Stomach (tissue), 8 donors: ENCODE measurements at regions not wholly inside any gene's neighbourhood (a gene's known extent, or its start where the extent isn't known, plus 50 kb on each side); places are given as distances from the start of the nearest gene placed in this dataset.

Source experiments
- DNase-seq, 2 donors: peaks; one replicate each; pipeline versions ENCODE4 v3.0.0 to v3.0.0-alpha.2; 2013 to 2019
- H3K27ac ChIP-seq, 5 donors: fragments of 200-600 bp in 4 of 5; sonication (generic) in 4 of 5; one replicate each; pipeline ENCODE4 v1.5.1; 2013 to 2019; ENCODE audit warnings: mild to moderate bottlenecking in 1 of 5, moderate library complexity in 1 of 5
- H3K27me3 ChIP-seq, 3 donors: fragments of 200-600 bp; sonication (generic); one replicate each; pipeline ENCODE4 v1.5.1; 2017 to 2019; ENCODE audit warnings: mixed run types in 1 of 3
- H3K36me3 ChIP-seq, 4 donors: fragments of 200-600 bp; sonication (generic); 1 replicate in 3 of 4; 2 replicates in 1 of 4; pipeline ENCODE4 v1.5.1; 2016 to 2019
- H3K4me1 ChIP-seq, 4 donors: fragments of 200-600 bp; sonication (generic); one replicate each; pipeline ENCODE4 v1.5.1; 2016 to 2019
- H3K4me3 ChIP-seq, 4 donors: fragments of 200-600 bp; sonication (generic) in 3 of 4; one replicate each; pipeline ENCODE4 v1.5.1; 2016 to 2019; ENCODE audit warnings: mild to moderate bottlenecking in 1 of 4
- H3K9me3 ChIP-seq, 4 donors: fragments of 200-600 bp; sonication (generic); one replicate each; pipeline ENCODE4 v1.5.1; 2016 to 2019
- CTCF ChIP-seq, 7 experiments: fragments of 450-650 bp in 4 of 7; fragments of 200-600 bp in 3 of 7; sonication (generic) in 3 of 7; IDR thresholded peaks; one replicate each; pipeline ENCODE4 v1.5.1; 2016 to 2019; ENCODE audit warnings: antibody characterized with exemption in 7 of 7, control low read depth in 2 of 7, mild to moderate bottlenecking in 1 of 7
- EP300 ChIP-seq: sonication (generic); formaldehyde crosslinking; IDR thresholded peaks from one replicate; pipeline ENCODE4 v1.6.1; 2017; ENCODE audit warnings: antibody characterized with exemption
- POLR2A ChIP-seq, 4 donors: fragments of 450-650 bp; IDR thresholded peaks; one replicate each; pipeline ENCODE4 v1.6.1; 2016; ENCODE audit warnings: antibody characterized with exemption in 4 of 4, control low read depth in 2 of 4, mild to moderate bottlenecking in 1 of 4, moderate library complexity in 1 of 4
- POLR2AphosphoS5 ChIP-seq, 3 donors: sonication (generic); formaldehyde crosslinking; IDR thresholded peaks; one replicate each; pipeline ENCODE4 v1.6.1; 2016; ENCODE audit warnings: antibody characterized with exemption in 3 of 3
- WGBS, 5 donors: extraction: QIAGEN DNeasy Blood & Tissue Kit in 3 of 5; methylation state at CpG; one replicate each; pipeline versions ENCODE4 v1.1.5 to v1.1.7; 2013 to 2018; 5-methylcytosine and 5-hydroxymethylcytosine counted together
- intact Hi-C: fragments of 100-400 bp; cut with DNase I; formaldehyde crosslinking; loops from one replicate; pipeline ENCODE4 v1.15.1; 2023; ENCODE audit warnings: low total_unique reads
- donor health status: healthy with polysubstance abuse.
- donor health status: Bipolar disorder and iron deficiency.
- donor health status: healthy.

- WGBS, 5 donors = 73 to 83% (median 77%) methylated on average over 7 of the region's 7 CpGs
- H3K36me3 ChIP-seq = no peaks in the 10 kb centered on the region
- no peak overlapping the region for H3K4me3 ChIP-seq
- DNase-seq = no peak
- H3K4me1 ChIP-seq = peaks cover 0 to 11% (median 5%) of the 10 kb centered on the region in 4 donors
- H3K27ac ChIP-seq = no peak overlapping the region
- no peaks in the 10 kb centered on the region for H3K9me3 ChIP-seq
- intact Hi-C loops = no loop called here
- TF ChIP-seq POLR2A (IDR thresholded peaks at IDR 0.05) = no peak
- no peak for TF ChIP-seq POLR2AphosphoS5 (IDR thresholded peaks at IDR 0.05)
- TF ChIP-seq CTCF (IDR thresholded peaks at IDR 0.05) = no peak
- no peaks in the 10 kb centered on the region for H3K27me3 ChIP-seq
Observed at GRCh38 chr12:69054343-69055056, 121.5 kb upstream of the CPM start.

- no peaks in the 10 kb centered on the region for H3K36me3 ChIP-seq
- peaks cover 0 to 14% (median 5%) of the 10 kb centered on the region in 4 donors for H3K4me1 ChIP-seq
- DNase-seq = no peak
- no peaks in the 10 kb centered on the region for H3K27me3 ChIP-seq
- no peak overlapping the region for H3K4me3 ChIP-seq
- intact Hi-C loops = no loop called here
- 81 to 87% (median 84%) methylated on average over 2 of the region's 2 CpGs for WGBS, 5 donors
- H3K27ac ChIP-seq = no peak overlapping the region
- TF ChIP-seq POLR2A (IDR thresholded peaks at IDR 0.05) = no peak
- TF ChIP-seq POLR2AphosphoS5 (IDR thresholded peaks at IDR 0.05) = no peak
- no peak for TF ChIP-seq EP300
- TF ChIP-seq CTCF (IDR thresholded peaks at IDR 0.05) = no peak
- no peaks in the 10 kb centered on the region for H3K9me3 ChIP-seq
Observed at GRCh38 chr12:69055280-69055679, 122.3 kb upstream of the CPM start.

GRCh38 chr12:69055706-69056105 is 122.7 kb upstream of the CPM start:
- intact Hi-C loops = no loop called here
- 63 to 85% (median 80%) methylated on average over 4 of the region's 4 CpGs for WGBS, 5 donors
- TF ChIP-seq EP300 (no peak), POLR2A (IDR thresholded peaks at IDR 0.05) (no peak), POLR2AphosphoS5 (IDR thresholded peaks at IDR 0.05) (no peak), CTCF (IDR thresholded peaks at IDR 0.05) (no peak)

GRCh38 chr12:69056743-69057515 is 124.0 kb upstream of the CPM start:
- DNase-seq = no peak
- WGBS, 5 donors = 39 to 51% (median 43%) methylated on average over 2 of the region's 2 CpGs
- no peaks in the 10 kb centered on the region for H3K27me3 ChIP-seq
- intact Hi-C loops = no loop called here
- no peak overlapping the region for H3K4me3 ChIP-seq
- H3K9me3 ChIP-seq = no peaks in the 10 kb centered on the region
- TF ChIP-seq POLR2AphosphoS5 (IDR thresholded peaks at IDR 0.05) (peak in 1 of 3 donors; percentile 10), POLR2A (IDR thresholded peaks at IDR 0.05) (no peak)
- no peaks in the 10 kb centered on the region for H3K36me3 ChIP-seq
- H3K4me1 ChIP-seq = peaks cover 0 to 18% (median 5%) of the 10 kb centered on the region in 4 donors
- H3K27ac ChIP-seq = peak overlapping the region in 2 of 5 donors; percentile 11 to 22

More at GRCh38 chr12:69055706-69056105, 122.7 kb upstream of the CPM start:
- no peaks in the 10 kb centered on the region for H3K36me3 ChIP-seq
- no peak overlapping the region for H3K4me3 ChIP-seq
- no peaks in the 10 kb centered on the region for H3K9me3 ChIP-seq
- H3K27me3 ChIP-seq = no peaks in the 10 kb centered on the region
- no peak for DNase-seq
- H3K4me1 ChIP-seq = peaks cover 0 to 14% (median 5%) of the 10 kb centered on the region in 4 donors
- H3K27ac ChIP-seq = no peak overlapping the region
